ENCODE measurements at regions not wholly inside any gene's neighbourhood (a gene's known extent, or its start where the extent isn't known, plus 50 kb on each side); places are given as distances from the start of the nearest gene placed in this dataset.

DNA sequence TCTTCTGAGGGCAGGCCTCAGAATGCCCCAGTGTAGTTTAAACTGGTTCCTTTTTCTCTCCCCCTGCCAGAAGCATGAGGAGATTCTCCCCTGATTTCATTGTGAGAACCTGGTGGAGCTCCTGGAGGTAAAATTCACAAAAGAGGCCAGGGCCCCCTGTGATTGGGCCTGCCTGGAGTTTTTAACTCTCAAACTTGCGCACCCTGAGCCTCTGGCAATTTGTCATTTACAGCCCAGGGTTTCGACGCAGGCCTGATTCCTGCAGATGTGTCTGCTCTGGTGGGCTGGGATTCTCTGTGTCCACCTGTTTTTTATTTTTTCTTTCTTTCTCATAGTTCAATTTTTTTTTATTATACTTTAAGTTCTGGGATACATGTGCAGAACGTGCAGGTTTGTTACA lies 157.9 kb downstream of the ASB1 start:
- no peak for DNase-seq

DNA sequence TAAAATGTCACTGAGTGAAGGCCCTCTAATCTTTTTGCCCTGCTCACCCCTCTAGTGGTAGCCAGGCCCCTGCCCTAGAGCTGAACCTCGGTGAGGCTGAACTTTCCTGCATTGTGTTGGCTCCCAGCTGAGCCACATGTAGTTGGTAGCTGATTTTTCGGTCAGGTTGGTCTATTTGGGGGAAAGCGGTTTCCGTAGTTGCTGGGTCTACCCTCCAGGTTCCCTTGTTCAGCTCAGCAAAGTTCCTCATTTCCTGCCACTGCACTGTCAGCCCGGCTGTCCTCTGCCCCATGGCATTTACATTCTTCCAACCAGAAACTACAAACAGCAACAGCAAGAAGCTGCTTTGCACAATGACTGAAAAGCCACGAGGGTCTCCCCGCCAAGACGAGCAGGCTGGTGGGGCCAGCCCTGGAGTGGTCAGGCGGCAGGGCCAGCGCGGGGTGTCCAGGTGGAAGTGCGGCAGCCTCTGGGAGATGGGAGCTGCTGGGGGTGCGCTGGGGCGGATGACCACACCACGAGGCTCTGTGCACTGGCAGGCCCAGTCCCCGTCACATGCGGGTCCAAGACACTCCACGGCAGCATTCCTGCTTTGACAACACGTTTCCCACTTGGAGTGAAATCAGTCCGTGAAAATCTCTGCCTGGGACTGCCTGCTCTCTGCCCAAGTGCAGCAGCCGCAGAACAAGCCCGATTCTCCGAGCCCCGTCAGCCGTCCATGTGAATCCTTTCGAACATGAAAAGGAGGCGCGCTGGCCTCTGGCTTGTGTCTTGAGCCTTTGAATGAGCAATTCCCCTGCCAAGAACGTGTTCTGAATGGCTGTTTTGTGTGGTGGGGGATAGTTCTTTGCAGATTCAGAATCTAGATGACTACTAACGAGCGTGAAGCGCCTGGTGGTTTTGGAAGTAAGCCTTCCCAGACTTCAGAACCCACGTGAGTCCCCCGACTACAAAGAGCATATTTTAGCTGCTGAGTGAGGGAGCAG lies 159.4 kb downstream of the ASB1 start:
- DNase-seq, result no peak

DNA sequence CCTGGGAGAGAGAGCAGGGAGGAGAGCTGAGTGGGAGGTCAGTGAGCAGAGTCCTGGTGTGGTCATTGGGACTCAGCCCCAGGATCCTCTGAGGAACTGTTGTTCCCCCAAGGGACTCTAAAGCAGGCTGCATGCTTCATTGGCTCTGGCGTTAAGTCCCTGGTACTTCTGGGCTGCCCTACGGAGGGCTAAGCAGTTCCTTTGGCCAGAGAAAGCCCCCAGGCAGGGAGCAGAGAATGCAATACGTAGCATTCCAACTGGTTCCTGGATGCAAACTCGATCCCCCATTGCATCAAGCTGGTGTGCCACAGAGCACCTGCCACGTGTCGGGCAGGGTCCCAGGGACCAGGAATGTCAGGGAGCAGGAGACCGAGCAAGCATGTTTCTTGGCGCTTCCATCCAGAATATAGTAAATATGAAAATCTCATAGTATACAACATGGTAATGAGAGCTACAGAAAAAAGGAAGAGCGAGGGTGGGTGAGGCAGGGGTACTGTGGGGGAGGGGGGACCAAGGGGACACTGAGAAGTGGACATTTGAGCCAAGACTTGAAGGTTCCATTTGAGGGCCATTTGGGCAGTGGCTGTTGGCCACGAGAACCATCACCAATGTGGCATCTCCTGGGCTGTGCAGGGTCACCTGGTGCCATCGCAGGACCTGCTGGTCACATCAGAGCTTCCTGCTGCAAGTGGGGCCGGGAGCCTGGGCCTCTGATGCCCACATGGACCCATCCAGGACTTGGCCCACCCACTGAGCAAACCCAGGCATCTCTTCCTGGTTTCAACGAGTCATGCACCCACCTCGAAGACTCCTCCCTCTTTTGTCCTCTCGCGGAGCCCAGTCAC lies 160.4 kb downstream of the ASB1 start:
- DNase-seq, result no peak

DNA sequence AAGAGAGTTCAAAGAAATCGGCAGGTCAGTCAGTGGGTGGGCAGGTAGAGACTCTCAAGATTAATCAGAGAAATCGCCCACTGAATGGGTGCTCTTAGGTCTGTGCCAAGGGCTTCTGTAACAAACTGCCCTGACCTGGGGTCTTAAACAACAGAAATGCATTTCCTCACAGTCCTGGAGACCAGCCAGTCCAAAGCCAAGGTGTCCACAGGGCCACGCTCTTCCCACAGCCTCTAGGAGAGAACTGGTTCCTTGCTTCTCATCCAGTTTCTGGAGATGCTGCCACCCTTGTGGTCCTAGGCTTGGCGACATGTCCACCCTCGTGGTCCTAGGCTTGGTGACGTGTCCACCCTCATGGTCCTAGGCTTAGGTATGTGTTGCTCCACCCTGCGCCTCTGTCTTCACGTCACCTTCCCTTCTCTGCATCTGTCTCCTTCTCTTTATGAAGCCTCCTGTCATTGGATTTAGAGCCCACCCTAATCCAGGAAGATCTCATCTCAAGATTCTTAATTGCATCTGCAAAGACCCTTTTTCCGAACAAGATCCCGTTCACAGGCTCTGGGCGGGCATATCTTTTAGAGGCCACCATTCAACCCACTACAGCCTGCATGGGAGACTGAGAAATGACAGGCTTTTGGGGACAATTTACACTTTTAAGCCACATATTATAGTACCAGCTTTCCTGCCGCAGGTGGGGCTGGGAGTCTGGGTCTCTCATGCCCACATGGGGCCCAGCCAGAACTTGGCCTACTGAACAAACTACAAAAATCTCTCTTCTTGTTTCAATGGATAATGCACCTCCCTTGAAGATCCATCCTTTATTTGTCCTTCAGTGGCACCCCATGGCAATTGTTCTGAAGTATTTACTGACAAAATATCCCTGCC lies 161.3 kb downstream of the ASB1 start:
- DNase-seq, result no peak

DNA sequence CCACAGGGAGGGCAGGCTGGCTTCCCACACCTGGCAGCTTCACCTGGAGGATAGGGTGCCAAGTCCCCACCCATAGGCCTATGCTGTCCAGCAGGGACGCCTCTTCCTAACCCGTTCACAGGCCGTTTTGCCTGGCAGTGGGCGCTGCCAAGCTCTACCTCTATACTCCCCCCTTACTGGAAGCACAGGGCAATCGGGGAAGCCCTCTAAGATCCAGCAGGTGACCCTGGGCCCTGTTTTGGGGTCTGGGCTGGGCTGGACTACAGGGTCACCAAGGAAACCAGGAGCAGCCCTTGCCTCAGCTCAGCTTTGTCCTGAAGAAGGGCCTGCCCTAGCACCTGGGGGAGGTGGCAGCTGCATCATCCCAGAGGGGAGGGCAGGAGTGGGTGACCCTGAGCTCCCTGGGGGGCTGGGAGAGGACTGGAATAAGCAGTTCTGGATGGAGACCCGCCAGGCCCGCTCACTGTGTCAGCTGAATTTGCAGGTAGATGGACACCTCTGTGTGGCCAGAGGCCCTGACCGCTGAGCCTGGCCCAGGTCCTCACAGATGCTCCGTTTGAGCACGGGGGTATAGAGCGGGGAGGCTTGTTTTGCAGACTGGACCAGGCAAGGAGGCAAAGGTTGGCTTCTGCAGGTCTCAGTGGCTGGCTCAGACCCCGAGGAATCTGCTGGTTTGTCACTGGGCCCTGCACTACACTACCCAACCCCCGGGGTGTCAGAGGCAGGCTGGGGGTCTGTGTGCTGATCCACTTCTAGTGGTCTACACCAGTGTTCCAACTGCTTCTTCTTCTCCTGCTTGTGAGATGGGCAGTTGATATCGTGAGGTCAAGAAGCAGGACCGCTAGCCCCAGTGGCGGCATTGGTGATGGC lies 163.1 kb downstream of the ASB1 start:
- no peak for DNase-seq

DNA sequence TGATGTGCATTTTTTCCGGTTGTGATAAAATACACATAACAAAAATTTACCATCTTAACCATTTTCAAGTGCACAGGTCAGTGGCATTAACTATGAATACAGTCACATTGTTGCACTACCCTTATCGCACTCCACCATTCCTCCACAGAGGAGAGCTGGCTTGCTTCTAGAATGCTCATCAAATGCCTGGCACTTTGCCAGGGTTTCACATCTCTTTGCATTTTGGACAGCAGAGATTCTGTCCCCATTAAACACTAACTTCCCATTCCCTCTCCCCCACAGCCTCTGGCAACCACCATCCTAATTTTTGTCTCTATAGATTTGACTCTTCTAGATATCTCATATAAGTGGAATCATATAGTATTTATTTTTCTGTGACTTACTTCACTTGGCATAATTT lies 165.0 kb downstream of the ASB1 start:
- DNase-seq, result no peak

DNA sequence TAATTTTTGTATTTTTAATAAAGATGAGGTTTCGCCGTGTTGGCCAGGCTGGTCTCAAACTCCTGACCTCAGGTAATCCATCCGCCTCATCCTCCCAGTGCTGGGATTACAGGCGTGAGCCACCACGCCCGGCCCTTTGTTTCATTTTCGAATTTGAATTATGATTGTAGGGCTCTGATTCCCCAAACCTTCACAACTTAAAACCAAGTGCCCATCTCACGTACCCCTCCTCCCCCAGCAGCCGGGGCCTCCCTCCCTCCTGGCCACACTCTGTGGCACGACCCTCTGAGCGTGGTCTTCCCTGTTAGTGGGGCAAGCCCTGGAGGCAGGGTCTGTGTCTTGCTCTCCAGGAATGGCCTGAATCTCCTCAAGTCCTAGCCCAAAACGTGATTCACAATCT lies 166.5 kb downstream of the ASB1 start:
- no peak for DNase-seq

DNA sequence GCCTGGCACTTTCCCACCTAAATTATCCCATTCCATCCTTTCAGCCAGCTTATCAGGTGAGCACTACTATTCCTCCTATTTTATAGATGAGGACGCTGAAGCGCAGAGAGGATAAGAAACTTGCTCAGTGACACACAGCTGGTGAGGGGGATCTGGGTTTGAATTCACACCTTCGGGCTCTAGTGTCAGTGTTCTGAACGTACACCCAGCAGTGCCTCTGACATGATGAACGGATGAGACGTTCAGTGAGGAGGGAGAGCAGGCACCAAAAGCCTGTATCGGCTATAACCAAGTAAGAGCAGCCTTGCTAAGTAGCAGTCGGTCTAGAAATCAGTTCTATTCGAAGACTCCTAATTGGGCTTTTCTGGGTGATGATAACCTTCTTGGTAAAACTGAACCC lies 167.0 kb downstream of the ASB1 start:
- no peak for DNase-seq

DNA sequence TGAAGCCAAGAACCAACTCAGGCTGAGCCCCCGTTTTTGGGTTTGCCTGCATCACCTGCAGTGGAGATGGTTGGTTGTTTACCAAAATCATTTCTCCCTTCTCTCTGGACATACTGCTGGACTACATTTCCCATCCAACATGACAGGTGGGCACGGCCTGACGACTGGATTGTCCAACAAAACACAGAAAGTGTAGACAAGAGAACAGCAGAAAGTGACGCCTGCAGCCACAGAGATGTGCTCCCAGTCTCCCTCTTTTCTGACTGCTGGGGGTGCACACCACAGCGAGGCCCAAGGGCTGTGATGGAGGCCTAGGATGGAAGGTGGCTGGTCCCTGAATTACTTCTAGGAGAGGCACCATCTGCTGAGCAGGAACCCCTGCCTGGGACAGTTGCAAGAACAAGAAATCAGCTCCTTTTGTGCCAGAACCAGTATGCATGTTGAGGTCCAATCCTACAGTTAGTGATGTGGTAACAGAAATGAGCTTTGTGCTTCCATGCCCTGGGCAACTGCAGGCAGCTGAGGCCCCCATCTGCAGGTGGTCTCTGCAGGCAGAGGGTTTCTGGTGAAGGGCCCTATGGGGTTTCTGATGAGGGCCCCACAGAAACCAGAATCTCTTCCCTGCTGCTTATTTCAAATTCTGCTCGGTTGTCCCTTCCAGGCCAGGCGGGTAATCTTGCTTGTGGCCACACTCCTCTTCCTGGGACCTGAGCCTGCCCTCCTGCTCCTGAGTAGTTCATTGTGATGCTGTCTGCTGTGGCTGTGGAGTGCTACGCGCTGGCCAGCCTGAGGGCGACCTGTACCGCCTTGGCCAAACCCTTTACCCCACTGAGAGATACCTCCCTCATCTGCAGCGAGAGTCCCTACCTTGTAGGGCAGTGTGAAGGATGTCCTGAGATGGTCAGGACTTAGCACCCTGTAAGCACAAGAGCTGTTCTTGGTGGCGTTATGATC lies 168.3 kb downstream of the ASB1 start:
- DNase-seq, result no peak

DNA sequence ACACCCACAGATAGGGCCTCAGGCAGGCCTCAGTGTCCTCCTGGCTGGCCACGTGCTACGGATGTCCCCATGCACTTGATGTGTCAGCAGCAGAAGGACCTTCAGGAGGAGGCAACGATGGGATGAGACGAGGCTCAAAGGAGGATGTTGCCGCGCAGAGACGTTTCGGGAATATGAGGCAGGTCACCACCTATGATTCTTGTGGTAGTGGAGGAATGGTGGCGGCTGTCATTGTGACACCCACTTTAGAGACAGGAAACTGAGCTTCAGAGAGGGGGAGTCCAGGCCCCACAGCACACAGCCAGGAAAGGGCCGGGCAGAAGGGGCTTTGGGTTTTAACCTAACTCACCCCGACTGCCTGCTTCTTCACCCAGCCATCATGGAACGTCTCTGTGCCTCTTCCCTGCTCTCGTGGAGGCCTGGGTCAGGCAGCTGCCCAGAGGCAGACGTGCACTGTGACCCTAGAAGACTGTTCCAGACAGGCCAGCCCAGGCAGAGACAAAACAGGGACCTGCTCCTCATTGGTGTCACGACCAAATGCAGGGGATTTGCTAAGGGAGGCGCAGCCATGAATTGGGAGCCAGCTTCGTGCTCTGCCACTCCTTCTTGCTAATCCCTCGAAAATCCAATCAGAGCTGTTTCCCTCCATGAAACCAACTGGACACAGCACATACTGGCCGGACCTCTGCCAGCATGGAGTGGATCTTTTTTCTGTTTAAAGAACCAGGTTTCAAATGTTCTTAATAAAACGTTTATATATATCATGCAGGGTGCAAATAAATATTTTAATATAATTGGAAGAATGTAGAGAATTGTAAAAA lies 169.2 kb downstream of the ASB1 start:
- no peak for DNase-seq

DNA sequence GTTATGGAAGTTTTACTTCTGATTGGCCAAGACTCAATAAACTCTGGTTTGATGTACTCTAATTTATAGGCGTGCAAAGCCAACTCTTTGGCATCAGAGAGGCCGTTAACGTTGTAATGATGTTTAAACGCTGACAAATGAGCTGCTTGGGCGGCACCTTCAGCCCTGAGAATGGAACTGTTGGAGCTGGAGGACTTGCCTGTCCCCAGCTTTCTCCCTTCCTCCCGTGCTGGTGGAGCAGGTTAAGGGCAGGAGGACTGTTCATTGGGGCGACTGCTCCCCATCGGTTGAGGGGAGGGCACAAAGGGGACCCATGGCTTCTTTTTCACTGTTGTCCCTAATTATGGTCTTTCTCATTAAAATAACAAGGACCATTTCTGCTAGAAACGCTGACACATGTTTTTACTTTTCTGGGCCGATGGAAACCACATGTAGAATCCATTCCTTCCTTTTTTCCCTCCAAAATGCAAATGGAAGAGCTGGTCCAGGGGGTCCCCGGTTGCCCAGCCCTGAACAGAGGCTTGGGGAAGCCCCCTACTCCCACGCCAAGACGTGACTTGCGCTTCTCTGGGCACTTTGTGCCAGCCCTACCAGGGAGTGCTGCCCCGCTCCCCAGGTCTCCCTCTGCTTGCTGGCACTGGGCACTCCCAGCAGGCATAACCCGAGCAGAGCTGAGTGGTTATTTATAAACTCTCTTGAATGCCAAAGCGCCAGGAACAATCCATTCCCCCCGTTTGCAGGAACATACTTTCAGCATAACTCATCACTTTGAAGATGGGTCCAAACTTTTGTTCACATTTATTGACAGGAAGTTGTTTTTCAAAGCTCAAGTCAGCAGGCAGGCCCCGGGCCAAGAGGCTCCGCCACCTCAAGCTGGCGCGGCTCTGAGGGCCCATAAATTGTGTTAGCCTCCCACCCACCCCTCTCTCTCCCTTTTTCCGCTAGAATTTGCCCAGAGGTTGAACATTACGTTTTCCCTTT lies 170.1 kb downstream of the ASB1 start:
- DNase-seq, result peak; percentile 1

DNA sequence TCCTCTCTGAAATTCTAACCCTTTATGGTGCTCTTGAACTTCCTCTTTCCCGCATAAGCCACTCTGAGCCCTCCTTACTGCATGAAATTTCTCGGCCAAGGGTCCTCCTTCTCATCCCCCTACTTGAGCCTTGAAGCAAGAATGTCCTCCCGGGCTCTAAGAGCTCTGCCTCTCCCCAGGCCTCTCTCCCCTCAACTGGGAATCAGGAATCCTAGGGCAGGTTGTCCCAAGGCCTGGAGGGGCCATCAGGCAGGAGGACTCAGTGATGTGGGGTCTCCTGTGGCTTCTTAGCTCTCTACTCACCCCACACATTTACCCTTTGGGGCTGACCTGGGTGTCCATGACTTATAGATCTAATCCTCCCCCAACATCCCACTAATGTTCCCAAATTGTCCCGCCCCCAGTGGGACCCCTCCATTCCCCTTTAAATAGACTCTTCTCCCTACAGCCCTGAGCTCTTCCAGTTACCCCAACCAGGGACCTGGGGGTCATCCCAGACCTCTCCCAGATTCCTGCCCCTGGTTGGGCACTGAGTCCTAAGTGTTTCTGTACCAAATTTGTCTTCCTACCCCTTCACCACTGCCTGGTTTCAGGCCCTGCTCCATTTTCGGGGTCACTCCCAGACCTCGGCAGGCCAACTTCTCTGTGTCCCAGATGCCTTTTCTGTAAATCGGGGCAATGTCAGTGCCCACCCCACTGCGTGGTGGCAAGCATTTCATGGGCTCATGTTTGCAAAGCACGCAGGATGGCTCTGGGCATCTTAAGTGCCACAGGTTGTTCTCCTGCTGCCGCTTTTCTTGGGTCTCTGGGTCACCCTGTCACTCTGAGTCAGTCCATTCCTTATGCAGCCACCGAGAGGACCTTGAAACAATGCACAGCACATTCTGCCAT lies 171.2 kb downstream of the ASB1 start:
- no peak for DNase-seq

DNA sequence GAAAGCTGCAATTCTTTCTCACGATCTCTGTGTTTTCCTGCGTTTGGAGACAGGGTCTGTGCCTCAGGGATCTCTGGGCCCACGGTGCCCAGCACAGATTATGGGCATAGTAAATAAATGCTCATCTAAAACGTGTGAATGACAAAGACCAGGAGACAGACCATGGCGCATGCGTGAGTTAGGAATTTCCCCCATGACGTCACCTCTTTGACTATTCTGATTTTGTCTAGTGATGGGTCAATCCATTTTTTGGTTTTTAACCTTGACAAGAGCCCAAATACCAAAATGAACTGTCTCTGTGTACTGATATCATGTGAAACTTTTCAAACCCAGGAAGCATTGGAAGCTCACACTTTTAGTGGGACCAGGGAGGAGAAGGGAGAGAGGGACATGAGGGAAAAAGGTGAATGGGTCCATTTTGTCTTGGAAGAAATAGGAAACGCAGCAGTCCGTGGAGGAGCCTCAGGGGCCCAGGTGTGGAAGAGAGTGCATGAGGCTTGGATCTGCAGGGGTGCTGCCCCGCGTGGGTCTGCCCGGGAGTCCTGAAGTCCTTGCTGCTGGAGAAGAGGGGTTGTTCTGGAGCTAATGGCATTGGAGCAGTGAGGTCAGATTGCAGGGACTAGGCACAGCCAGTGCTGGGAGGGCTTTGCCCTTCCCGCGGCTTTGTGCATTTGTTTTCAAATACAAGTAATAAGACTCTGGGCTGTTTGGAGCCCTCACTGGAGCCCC lies 172.2 kb downstream of the ASB1 start:
- no peak for DNase-seq

DNA sequence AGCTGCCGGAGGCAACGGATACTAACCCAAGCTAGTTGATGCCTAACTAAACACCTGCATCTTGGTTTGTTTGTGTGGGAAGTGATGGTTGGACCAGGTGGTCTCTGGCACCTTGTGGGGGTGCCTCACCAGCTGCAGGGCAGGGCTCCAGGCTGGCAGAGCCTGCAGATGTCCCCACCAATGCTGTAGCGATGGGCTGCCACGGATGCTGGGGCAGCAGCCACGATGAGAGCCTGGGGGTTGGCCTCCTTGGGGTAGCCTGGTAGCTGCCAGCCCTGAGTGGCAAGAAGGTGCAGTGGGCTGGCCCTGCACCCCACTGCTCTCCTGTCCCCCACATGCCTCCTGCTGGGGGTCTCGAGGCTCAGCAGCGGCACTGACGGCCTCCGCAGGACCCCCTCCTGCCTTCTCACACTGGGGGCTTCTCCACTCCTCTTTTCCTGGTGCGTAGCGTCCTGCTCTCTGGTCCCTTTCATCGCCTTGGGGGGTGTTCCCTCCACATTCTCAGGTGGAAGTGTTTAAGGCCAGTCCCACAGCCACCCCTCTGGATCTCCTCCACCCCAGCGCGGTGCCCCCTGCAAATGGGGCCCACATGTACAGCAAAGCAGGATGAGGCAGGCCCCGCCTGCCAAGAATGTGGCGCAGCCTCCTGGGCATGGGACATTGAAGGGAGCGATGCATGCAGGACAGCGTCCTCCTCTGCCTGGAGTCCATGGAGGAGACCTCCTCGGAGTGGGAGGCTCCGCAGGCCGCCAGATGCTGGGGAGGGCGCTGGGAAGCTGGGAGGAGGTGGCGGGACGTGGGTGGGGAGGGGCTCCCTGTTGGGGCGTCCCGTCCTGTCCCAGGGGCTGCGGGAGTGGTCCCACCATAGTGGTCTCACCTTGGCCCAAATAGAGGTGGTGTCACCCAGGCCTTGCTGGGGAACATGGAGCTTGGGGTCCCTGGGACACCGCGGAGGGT lies 173.1 kb downstream of the ASB1 start:
- no peak for DNase-seq

All from NCI-H1092 treated with DMSO at 0.1 percent for 48 hours (cell line).